ENCODE measurements at regions not wholly inside any gene's neighbourhood (a gene's known extent, or its start where the extent isn't known, plus 50 kb on each side); places are given as distances from the start of the nearest gene placed in this dataset.

- DNase-seq = no peak
These were observed 238.7 kb upstream of the ZFHX3 start for GRCh38 chr16:73286346-73287267.

GRCh38 chr16:73285436-73286201, 237.7 kb upstream of the ZFHX3 start:
- no peak for DNase-seq

- no peak for DNase-seq
These were observed 232.5 kb upstream of the ZFHX3 start for GRCh38 chr16:73280388-73280787.

GRCh38 chr16:73279451-73279850, 231.5 kb upstream of the ZFHX3 start:
- no peak for DNase-seq

GRCh38 chr16:73277071-73277470, 229.1 kb upstream of the ZFHX3 start:
- DNase-seq = no peak

GRCh38 chr16:73275448-73275847, 227.5 kb upstream of the ZFHX3 start:
- no peak for DNase-seq

GRCh38 chr16:73275024-73275423, 227.1 kb upstream of the ZFHX3 start:
- no peak for DNase-seq

GRCh38 chr16:73274140-73274539, 226.2 kb upstream of the ZFHX3 start:
- no peak for DNase-seq

GRCh38 chr16:73268366-73268993, 220.6 kb upstream of the ZFHX3 start:
- no peak for DNase-seq

GRCh38 chr16:73265935-73266334, 218.0 kb upstream of the ZFHX3 start:
- DNase-seq = no peak

GRCh38 chr16:73265124-73265837, 217.4 kb upstream of the ZFHX3 start:
- DNase-seq = no peak

GRCh38 chr16:73262931-73263330, 215.0 kb upstream of the ZFHX3 start:
- DNase-seq = no peak

- no peak for DNase-seq
These were observed 207.1 kb upstream of the ZFHX3 start for GRCh38 chr16:73255031-73255430.

GRCh38 chr16:73253922-73254480, 206.1 kb upstream of the ZFHX3 start:
- DNase-seq = no peak

GRCh38 chr16:73252446-73252845, 204.5 kb upstream of the ZFHX3 start:
- no peak for DNase-seq

- no peak for DNase-seq
These were observed 203.7 kb upstream of the ZFHX3 start for GRCh38 chr16:73251608-73252007.

GRCh38 chr16:73248316-73248715, 200.4 kb upstream of the ZFHX3 start:
- DNase-seq = no peak

GRCh38 chr16:73240920-73241319, 193.0 kb upstream of the ZFHX3 start:
- DNase-seq = no peak

- no peak for DNase-seq
These were observed 189.7 kb upstream of the ZFHX3 start for GRCh38 chr16:73237601-73238000.

- DNase-seq = no peak
These were observed 186.6 kb upstream of the ZFHX3 start for GRCh38 chr16:73234496-73234895.

- DNase-seq = no peak
These were observed 186.0 kb upstream of the ZFHX3 start for GRCh38 chr16:73233846-73234424.

- DNase-seq = no peak
These were observed 185.4 kb upstream of the ZFHX3 start for GRCh38 chr16:73233329-73233765.
